Spleen (tissue), 7 donors: ENCODE measurements at regions not wholly inside any gene's neighbourhood (a gene's known extent, or its start where the extent isn't known, plus 50 kb on each side); places are given as distances from the start of the nearest gene placed in this dataset.

ENCODE experiments used
- POLR2A ChIP-seq, 3 donors: fragments of 450-650 bp; IDR thresholded peaks; one replicate each; pipeline ENCODE4 v1.5.1; 2017; ENCODE audit warnings: antibody characterized with exemption in 3 of 3, mild to moderate bottlenecking in 1 of 3
- POLR2AphosphoS5 ChIP-seq, 3 donors: sonication (generic); formaldehyde crosslinking; IDR thresholded peaks; one replicate each; pipeline ENCODE4 v1.5.1; 2017; ENCODE audit warnings: antibody characterized with exemption in 3 of 3
- TF ChIP-seq, protein P1 (sequence below), 11 experiments: fragments of 200-600 bp in 7 of 11; fragments of 450-650 bp in 4 of 11; sonication (generic) in 4 of 11; IDR thresholded peaks in 8 of 11; conservative IDR thresholded peaks in 3 of 11; 1 replicate in 7 of 11; 2 replicates in 4 of 11; pipeline versions ENCODE4 v1.4.0 to v1.8.0; 2016 to 2021; ENCODE audit warnings: antibody characterized with exemption in 11 of 11, inconsistent platforms in 4 of 11, mild to moderate bottlenecking in 1 of 11
- donor health status: DM: no; HTN: no; CAD: no; lungs with moderate emphysema.
- donor health status: DM: no; HTN: no; CAD: no.
- donor health status: DM: no; HTN: no; CAD: no.

DNA sequence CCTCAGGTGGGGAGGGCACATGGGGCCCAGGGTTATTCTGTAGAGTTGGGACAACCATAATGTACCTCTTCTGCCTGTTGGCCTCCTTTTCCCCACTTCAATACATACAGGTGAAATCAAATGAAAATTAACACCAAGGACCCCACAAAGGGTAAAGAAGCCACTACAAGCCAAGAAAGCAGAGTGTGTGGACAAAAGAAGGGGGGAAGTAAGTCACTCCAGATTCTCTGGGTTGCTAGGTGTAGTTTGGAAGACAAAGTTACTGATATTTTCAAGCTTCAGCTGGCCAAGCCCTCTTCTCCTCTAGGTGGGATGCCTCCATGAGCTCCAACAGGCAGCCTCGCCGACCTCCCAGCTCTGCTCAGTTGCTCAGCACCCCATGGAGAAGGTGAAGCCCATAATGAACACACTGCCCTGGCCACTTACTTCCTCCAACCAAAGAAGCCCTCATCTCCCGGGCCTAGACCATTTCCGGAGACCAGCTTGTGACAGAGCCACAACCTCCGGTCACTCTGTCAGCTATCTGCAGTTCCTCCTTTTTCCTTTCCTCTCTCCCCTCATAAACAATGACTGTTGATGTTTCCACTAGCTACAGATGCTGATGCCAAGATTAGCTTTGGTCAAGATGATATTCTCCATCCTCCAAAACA, 66.8 kb upstream of the MED4 start:
- TF ChIP-seq, protein P1, sequence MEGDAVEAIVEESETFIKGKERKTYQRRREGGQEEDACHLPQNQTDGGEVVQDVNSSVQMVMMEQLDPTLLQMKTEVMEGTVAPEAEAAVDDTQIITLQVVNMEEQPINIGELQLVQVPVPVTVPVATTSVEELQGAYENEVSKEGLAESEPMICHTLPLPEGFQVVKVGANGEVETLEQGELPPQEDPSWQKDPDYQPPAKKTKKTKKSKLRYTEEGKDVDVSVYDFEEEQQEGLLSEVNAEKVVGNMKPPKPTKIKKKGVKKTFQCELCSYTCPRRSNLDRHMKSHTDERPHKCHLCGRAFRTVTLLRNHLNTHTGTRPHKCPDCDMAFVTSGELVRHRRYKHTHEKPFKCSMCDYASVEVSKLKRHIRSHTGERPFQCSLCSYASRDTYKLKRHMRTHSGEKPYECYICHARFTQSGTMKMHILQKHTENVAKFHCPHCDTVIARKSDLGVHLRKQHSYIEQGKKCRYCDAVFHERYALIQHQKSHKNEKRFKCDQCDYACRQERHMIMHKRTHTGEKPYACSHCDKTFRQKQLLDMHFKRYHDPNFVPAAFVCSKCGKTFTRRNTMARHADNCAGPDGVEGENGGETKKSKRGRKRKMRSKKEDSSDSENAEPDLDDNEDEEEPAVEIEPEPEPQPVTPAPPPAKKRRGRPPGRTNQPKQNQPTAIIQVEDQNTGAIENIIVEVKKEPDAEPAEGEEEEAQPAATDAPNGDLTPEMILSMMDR (IDR thresholded peaks at IDR 0.05 in 8 of 11, conservative IDR thresholded peaks at IDR 0.05 in 3 of 11), result peak in 2 of 11 experiments; percentile 14 to 27
- peak in 2 of 3 donors; percentile 52 to 74 for TF ChIP-seq POLR2AphosphoS5 (IDR thresholded peaks at IDR 0.05)
- TF ChIP-seq POLR2A (IDR thresholded peaks at IDR 0.05), result no peak
